Neuron (in vitro differentiated cells): ENCODE measurements at regions not wholly inside any gene's neighbourhood (a gene's known extent, or its start where the extent isn't known, plus 50 kb on each side); places are given as distances from the start of the nearest gene placed in this dataset.
"Not testable (repeated sequence)": the region's sequence is repeated elsewhere in the genome, so short reads cannot be mapped to it uniquely, and the experiment has no call there.

Source experiments
- H2AFZ ChIP-seq: one replicate; pipeline ENCODE4 v1.6.1; 2013; ENCODE audit warnings: low read depth, mild to moderate bottlenecking, inconsistent platforms, low read length, moderate library complexity
- H3K27me3 ChIP-seq: one replicate; pipeline ENCODE4 v1.6.1; 2013; ENCODE audit warnings: low read length; ENCODE audit not compliant: insufficient read depth
- H3K36me3 ChIP-seq: one replicate; pipeline ENCODE4 v1.6.1; 2013; ENCODE audit warnings: low read length; ENCODE audit not compliant: insufficient read depth
- H3K4me1 ChIP-seq: one replicate; pipeline ENCODE4 v1.6.1; 2013; ENCODE audit warnings: low read length; ENCODE audit not compliant: insufficient read depth
- H3K4me3 ChIP-seq: 2 replicates; pipeline ENCODE4 v1.5.1; 2013; ENCODE audit warnings: mild to moderate bottlenecking, low read length, moderate library complexity
- H3K9me3 ChIP-seq: one replicate; pipeline ENCODE4 v1.6.1; 2013; ENCODE audit warnings: low read length

GRCh38 chr6:19550380-19550779 is 286.8 kb upstream of the ID4 start:
- Histone ChIP-seq H3K27me3 (no peaks in the 10 kb centered on the region), H2AFZ (no peak overlapping the region), H3K36me3 (no peaks in the 10 kb centered on the region), H3K4me3 (no peak overlapping the region), H3K4me1 (no peaks in the 10 kb centered on the region), H3K9me3 (no peaks in the 10 kb centered on the region)

- no peak overlapping the region for H3K4me3 ChIP-seq
- no peaks in the 10 kb centered on the region for H3K9me3 ChIP-seq
- H3K27me3 ChIP-seq = no peaks in the 10 kb centered on the region
- no peaks in the 10 kb centered on the region for H3K36me3 ChIP-seq
- no peaks in the 10 kb centered on the region for H3K4me1 ChIP-seq
- H2AFZ ChIP-seq = no peak overlapping the region
Measured at GRCh38 chr6:19551611-19552010, 285.6 kb upstream of the ID4 start.

GRCh38 chr6:19552076-19552475 is 285.1 kb upstream of the ID4 start:
- Histone ChIP-seq H3K4me1 (no peaks in the 10 kb centered on the region), H3K4me3 (no peak overlapping the region), H3K9me3 (no peaks in the 10 kb centered on the region), H2AFZ (no peak overlapping the region), H3K36me3 (no peaks in the 10 kb centered on the region), H3K27me3 (no peaks in the 10 kb centered on the region)

DNA sequence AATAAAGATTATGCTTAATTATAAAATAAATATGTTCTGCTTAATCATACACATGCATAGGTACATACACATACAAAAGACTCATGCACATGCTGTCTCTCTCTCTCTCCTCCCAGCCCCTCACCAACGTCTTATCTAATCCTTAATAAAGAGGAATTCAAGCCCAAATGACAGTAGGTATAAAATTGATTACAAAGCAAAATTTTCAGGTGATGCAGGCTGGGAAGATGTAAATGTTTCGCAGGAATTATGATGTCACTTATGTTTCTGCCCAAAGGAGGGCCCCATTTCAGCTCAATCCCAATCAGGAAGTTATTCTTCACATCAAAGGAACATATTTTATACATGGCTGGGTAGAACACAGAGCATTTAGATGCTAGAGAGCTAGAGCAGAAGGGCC is 284.6 kb upstream of the ID4 start:
- Histone ChIP-seq H3K9me3 (no peaks in the 10 kb centered on the region), H3K27me3 (no peaks in the 10 kb centered on the region), H3K4me1 (no peaks in the 10 kb centered on the region), H3K4me3 (no peak overlapping the region), H2AFZ (no peak overlapping the region), H3K36me3 (no peaks in the 10 kb centered on the region)

DNA sequence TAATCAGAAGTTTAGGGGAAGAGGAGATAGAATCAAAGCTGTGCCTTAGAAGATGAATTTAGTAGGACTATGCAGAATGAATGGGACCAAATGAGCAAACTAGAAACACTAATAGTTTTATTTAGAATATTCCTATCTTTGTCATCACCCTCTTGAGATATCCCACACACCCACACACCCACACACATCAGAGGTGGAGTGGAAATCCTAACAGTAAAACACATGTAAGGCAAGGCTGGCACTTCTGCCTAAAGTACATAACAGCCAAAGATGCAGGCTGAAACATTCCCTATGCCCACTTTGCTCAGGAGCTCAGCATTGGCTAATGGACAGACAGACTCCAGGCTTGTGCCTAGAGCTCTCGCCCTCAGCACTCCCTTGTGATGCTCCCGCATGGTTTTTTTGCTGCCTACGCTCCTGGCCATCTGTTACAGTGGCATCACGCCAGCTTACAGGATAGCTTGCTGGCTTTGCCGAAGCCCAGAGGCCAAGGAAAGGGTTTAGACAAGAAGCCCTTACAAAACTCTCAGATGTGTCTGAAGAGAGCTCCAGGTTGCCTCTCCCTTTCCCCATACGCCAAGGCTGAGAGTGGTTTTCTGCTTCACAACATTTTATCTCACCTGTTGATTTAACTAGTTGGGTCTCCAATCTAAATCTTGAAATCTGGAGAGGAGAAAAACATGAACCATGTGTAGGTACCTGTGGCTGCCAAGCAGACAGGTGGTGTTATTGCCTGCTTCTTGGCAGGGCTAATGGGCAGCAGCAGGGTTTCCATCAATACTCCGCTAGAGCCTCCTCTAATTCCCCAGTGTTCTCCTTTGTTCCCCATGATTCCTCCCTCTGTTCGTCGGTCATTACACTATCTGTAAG is 282.6 kb upstream of the ID4 start:
- no peaks in the 10 kb centered on the region for H3K27me3 ChIP-seq
- H2AFZ ChIP-seq = no peak overlapping the region
- no peak overlapping the region for H3K4me3 ChIP-seq
- H3K36me3 ChIP-seq = no peaks in the 10 kb centered on the region
- no peaks in the 10 kb centered on the region for H3K4me1 ChIP-seq
- no peaks in the 10 kb centered on the region for H3K9me3 ChIP-seq

GRCh38 chr6:19557191-19557590 is 280.0 kb upstream of the ID4 start:
- H3K9me3 ChIP-seq = no peaks in the 10 kb centered on the region
- no peaks in the 10 kb centered on the region for H3K4me1 ChIP-seq
- H2AFZ ChIP-seq = no peak overlapping the region
- no peaks in the 10 kb centered on the region for H3K36me3 ChIP-seq
- no peaks in the 10 kb centered on the region for H3K27me3 ChIP-seq
- no peak overlapping the region for H3K4me3 ChIP-seq

DNA sequence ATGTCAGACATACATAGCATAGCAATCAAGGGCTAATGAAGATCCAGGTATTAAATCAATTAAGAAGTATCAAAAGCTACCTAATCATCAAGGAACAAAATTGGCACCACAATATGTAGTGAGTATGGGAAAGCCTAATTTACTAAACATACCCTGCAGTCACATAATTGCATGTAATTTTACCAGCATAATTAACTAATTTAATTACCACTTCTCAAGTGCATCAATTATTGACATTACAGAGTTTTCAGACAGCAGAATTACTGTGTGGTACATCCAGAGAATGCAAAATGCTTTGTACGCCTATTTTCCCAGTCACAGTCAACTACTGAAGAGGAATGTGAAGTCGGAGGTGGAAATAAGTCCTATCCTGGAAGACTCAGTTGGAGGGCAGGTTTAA is 279.0 kb upstream of the ID4 start:
- Histone ChIP-seq H3K27me3 (no peaks in the 10 kb centered on the region), H3K9me3 (no peaks in the 10 kb centered on the region), H3K4me1 (no peaks in the 10 kb centered on the region), H3K36me3 (no peaks in the 10 kb centered on the region), H2AFZ (no peak overlapping the region), H3K4me3 (no peak overlapping the region)

- Histone ChIP-seq H3K36me3 (no peaks in the 10 kb centered on the region), H3K4me3 (no peak overlapping the region), H3K27me3 (no peaks in the 10 kb centered on the region), H3K9me3 (no peaks in the 10 kb centered on the region), H3K4me1 (no peaks in the 10 kb centered on the region), H2AFZ (no peak overlapping the region)
Measured at GRCh38 chr6:19558934-19559333, 278.2 kb upstream of the ID4 start.

- Histone ChIP-seq H2AFZ (no peak overlapping the region), H3K36me3 (no peaks in the 10 kb centered on the region), H3K9me3 (no peaks in the 10 kb centered on the region), H3K27me3 (no peaks in the 10 kb centered on the region), H3K4me1 (no peaks in the 10 kb centered on the region), H3K4me3 (no peak overlapping the region)
Measured at GRCh38 chr6:19562468-19562867, 274.7 kb upstream of the ID4 start.

GRCh38 chr6:19569563-19569962 is 267.6 kb upstream of the ID4 start:
- H3K9me3 ChIP-seq = no peaks in the 10 kb centered on the region
- no peak overlapping the region for H2AFZ ChIP-seq
- H3K4me1 ChIP-seq = no peaks in the 10 kb centered on the region
- no peak overlapping the region for H3K4me3 ChIP-seq
- no peaks in the 10 kb centered on the region for H3K27me3 ChIP-seq
- H3K36me3 ChIP-seq = no peaks in the 10 kb centered on the region

GRCh38 chr6:19571176-19571575 is 266.0 kb upstream of the ID4 start:
- no peaks in the 10 kb centered on the region for H3K27me3 ChIP-seq
- no peak overlapping the region for H2AFZ ChIP-seq
- no peaks in the 10 kb centered on the region for H3K36me3 ChIP-seq
- peaks cover 4% of the 10 kb centered on the region for H3K9me3 ChIP-seq
- no peak overlapping the region for H3K4me3 ChIP-seq
- no peaks in the 10 kb centered on the region for H3K4me1 ChIP-seq

- Histone ChIP-seq H3K27me3 (no peaks in the 10 kb centered on the region), H3K9me3 (peaks cover 6% of the 10 kb centered on the region), H3K36me3 (no peaks in the 10 kb centered on the region), H2AFZ (no peak overlapping the region), H3K4me1 (no peaks in the 10 kb centered on the region), H3K4me3 (no peak overlapping the region)
Measured at GRCh38 chr6:19578481-19578880, 258.7 kb upstream of the ID4 start.

DNA sequence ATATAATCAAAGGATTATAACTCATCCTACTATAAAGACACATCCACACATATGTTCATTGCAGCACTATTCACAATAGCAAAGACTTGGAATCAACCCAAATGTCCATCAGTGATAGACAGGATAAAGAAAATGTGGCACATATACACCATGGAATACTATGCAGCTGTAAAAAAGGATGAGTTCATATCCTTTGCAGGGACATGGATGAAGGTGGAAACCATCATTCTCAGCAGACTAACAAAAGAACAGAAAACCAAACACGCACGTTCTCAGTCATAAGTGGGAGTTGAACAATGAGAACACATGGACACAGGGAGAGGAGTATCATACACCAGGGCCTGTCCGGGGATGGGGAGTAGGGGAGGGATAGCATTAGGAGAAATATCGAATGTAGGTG is 253.0 kb upstream of the ID4 start:
- not testable (repeated sequence) for H3K4me3 ChIP-seq, H2AFZ ChIP-seq, H3K36me3 ChIP-seq, H3K9me3 ChIP-seq, H3K4me1 ChIP-seq, H3K27me3 ChIP-seq
